PFSK-1 (cell line): ENCODE measurements at regions not wholly inside any gene's neighbourhood (a gene's known extent, or its start where the extent isn't known, plus 50 kb on each side); places are given as distances from the start of the nearest gene placed in this dataset.

Experiments
- FOXP2 ChIP-seq: optimal IDR thresholded peaks from 2 replicates; pipeline ENCODE3; 2011; ENCODE audit warnings: borderline replicate concordance, control low read depth, inconsistent platforms; ENCODE audit not compliant: insufficient read depth; ENCODE audit errors: extremely low read length, extremely low read depth
- POLR2AphosphoS5 ChIP-seq: IDR thresholded peaks from 2 replicates; pipeline ENCODE4 v1.6.1; 2012; ENCODE audit warnings: low read depth, mild to moderate bottlenecking, control low read depth, low read length, moderate library complexity
- REST ChIP-seq, 2 experiments: IDR thresholded peaks; 2 replicates each; pipeline versions ENCODE4 v1.6.1 to v1.8.0; 2011 to 2012; ENCODE audit warnings: low read depth in 2 of 2, low read length in 2 of 2, control low read depth in 1 of 2, inconsistent platforms in 1 of 2, mild to moderate bottlenecking in 1 of 2, moderate library complexity in 1 of 2; ENCODE audit not compliant: insufficient read depth in 1 of 2
- SIN3A ChIP-seq: IDR thresholded peaks from 2 replicates; pipeline ENCODE4 v1.6.1; 2012; ENCODE audit warnings: mild to moderate bottlenecking, low read length, moderate library complexity, borderline replicate concordance; ENCODE audit not compliant: insufficient read depth
- TAF1 ChIP-seq: IDR thresholded peaks from 2 replicates; pipeline ENCODE4 v1.6.1; 2012; ENCODE audit warnings: low read length, control low read depth, borderline replicate concordance; ENCODE audit not compliant: insufficient read depth

- TF ChIP-seq POLR2AphosphoS5 (no peak), REST (IDR thresholded peaks at IDR 0.05; ENCODE audit: insufficient read depth in 1 of 2, low read depth in 2 of 2, low read length in 2 of 2) (no peak), FOXP2 (no peak), TAF1 (no peak), SIN3A (no peak)
Measured at GRCh38 chr5:173679909-173680630, 63.6 kb upstream of the BOD1 start.

GRCh38 chr5:173680660-173681242, 64.3 kb upstream of the BOD1 start:
- TF ChIP-seq SIN3A: no peak
- no peak for TF ChIP-seq POLR2AphosphoS5
- no peak for TF ChIP-seq TAF1
- TF ChIP-seq REST (IDR thresholded peaks at IDR 0.05; ENCODE audit: insufficient read depth in 1 of 2, low read depth in 2 of 2, low read length in 2 of 2): no peak
- no peak for TF ChIP-seq FOXP2

- TF ChIP-seq REST (IDR thresholded peaks at IDR 0.05; ENCODE audit: insufficient read depth in 1 of 2, low read depth in 2 of 2, low read length in 2 of 2): no peak
- TF ChIP-seq SIN3A: no peak
- TF ChIP-seq FOXP2: no peak
- TF ChIP-seq POLR2AphosphoS5: no peak
Measured at GRCh38 chr5:173682313-173682712, 65.9 kb upstream of the BOD1 start.

GRCh38 chr5:173686950-173687349, 70.5 kb upstream of the BOD1 start:
- TF ChIP-seq TAF1 (no peak), FOXP2 (no peak), REST (IDR thresholded peaks at IDR 0.05; ENCODE audit: insufficient read depth in 1 of 2, low read depth in 2 of 2, low read length in 2 of 2) (no peak), POLR2AphosphoS5 (no peak), SIN3A (no peak)

- TF ChIP-seq TAF1: no peak
Measured at GRCh38 chr5:173688703-173689102, 72.3 kb upstream of the BOD1 start.
